HEK293 (cell line): ENCODE measurements at regions not wholly inside any gene's neighbourhood (a gene's known extent, or its start where the extent isn't known, plus 50 kb on each side); places are given as distances from the start of the nearest gene placed in this dataset.

ENCODE experiments used
- CTCF ChIA-PET: fragments of 350-600 bp; formaldehyde crosslinking; extraction: SDS; loops from one replicate; lab custom pipeline; 2021; ENCODE audit warnings: antibody characterized with exemption; lab: Yijun Ruan, JAX
- POLR2A ChIA-PET: fragments of 300-600 bp; formaldehyde crosslinking; extraction: SDS; loops from one replicate; lab custom pipeline; 2020; ENCODE audit warnings: antibody characterized with exemption, inconsistent platforms; lab: Yijun Ruan, JAX
- H3K27ac ChIP-seq: fragments of 200-500 bp; sonication (Bioruptor generic); 2 replicates; pipeline ENCODE4 v1.5.1; 2014; ENCODE audit warnings: low read depth, low read length, control low read depth, inconsistent platforms; ENCODE audit errors: extremely low read depth
- H3K36me3 ChIP-seq, 2 experiments: fragments of 200-500 bp in 1 of 2; sonication (Bioruptor generic) in 1 of 2; 1 replicate in 1 of 2; 2 replicates in 1 of 2; pipeline ENCODE4 v1.5.1; 2014 to 2017; ENCODE audit warnings: inconsistent platforms in 2 of 2, low read length in 2 of 2; ENCODE audit not compliant: control insufficient read depth in 2 of 2, insufficient read depth in 1 of 2
- H3K4me1 ChIP-seq: fragments of 200-500 bp; sonication (Bioruptor generic); 2 replicates; pipeline ENCODE4 v1.5.1; 2014; ENCODE audit warnings: mild to moderate bottlenecking, low read length, inconsistent platforms; ENCODE audit not compliant: control insufficient read depth, insufficient read depth
- H3K4me3 ChIP-seq: 2 replicates; pipeline ENCODE4 v1.5.1; 2011; ENCODE audit warnings: low read depth, mild to moderate bottlenecking, control low read depth, low read length, moderate library complexity
- H3K9me3 ChIP-seq: fragments of 200-500 bp; sonication (Bioruptor generic); 2 replicates; pipeline ENCODE4 v1.5.1; 2014; ENCODE audit warnings: low read depth, low read length, inconsistent platforms; ENCODE audit not compliant: control insufficient read depth, insufficient read depth
- ATF2 ChIP-seq: fragments of 450-650 bp; formaldehyde crosslinking; IDR thresholded peaks from 2 replicates; pipeline ENCODE4 v1.5.1; 2016; ENCODE audit warnings: missing biosample characterization, missing genetic modification characterization, low read depth
- HIC1 ChIP-seq: fragments of 450-650 bp; formaldehyde crosslinking; IDR thresholded peaks from 2 replicates; pipeline ENCODE4 v1.5.1; 2016; ENCODE audit warnings: missing biosample characterization, missing genetic modification characterization
- INSM2 ChIP-seq: fragments of 450-650 bp; formaldehyde crosslinking; IDR thresholded peaks from 2 replicates; pipeline ENCODE4 v1.5.1; 2016; ENCODE audit warnings: missing biosample characterization, missing genetic modification characterization
- KLF9 ChIP-seq: fragments of 450-650 bp; formaldehyde crosslinking; IDR thresholded peaks from 2 replicates; pipeline ENCODE4 v1.5.1; 2016; ENCODE audit warnings: missing biosample characterization, missing genetic modification characterization, low read depth
- PRDM2 ChIP-seq: fragments of 450-650 bp; formaldehyde crosslinking; IDR thresholded peaks from 2 replicates; pipeline ENCODE4 v1.5.1; 2016; ENCODE audit warnings: missing biosample characterization, missing genetic modification characterization, borderline replicate concordance
- SETDB1 ChIP-seq: IDR thresholded peaks from one replicate; pipeline ENCODE4 v1.6.1; 2017; ENCODE audit warnings: mild to moderate bottlenecking, low read length, moderate library complexity, mixed read lengths; ENCODE audit not compliant: insufficient read length
- TRIM28 ChIP-seq: IDR thresholded peaks from 2 replicates; pipeline ENCODE4 v1.6.1; 2011; ENCODE audit warnings: low read length, control low read depth, borderline replicate concordance
- ZFP69B ChIP-seq: fragments of 450-650 bp; formaldehyde crosslinking; IDR thresholded peaks from 2 replicates; pipeline ENCODE4 v1.5.1; 2016; ENCODE audit warnings: missing biosample characterization, missing genetic modification characterization
- ZNF112 ChIP-seq: fragments of 450-650 bp; formaldehyde crosslinking; IDR thresholded peaks from 2 replicates; pipeline ENCODE4 v1.5.0; 2017; ENCODE audit warnings: missing biosample characterization, missing genetic modification characterization
- ZNF24 ChIP-seq: fragments of 450-650 bp; formaldehyde crosslinking; IDR thresholded peaks from 2 replicates; pipeline ENCODE4 v1.5.1; 2016; ENCODE audit warnings: missing biosample characterization, missing genetic modification characterization
- ZNF280C ChIP-seq: fragments of 450-650 bp; formaldehyde crosslinking; IDR thresholded peaks from 2 replicates; pipeline ENCODE4 v1.5.1; 2016; ENCODE audit warnings: missing biosample characterization, missing genetic modification characterization
- ZNF311 ChIP-seq: fragments of 450-650 bp; formaldehyde crosslinking; IDR thresholded peaks from 2 replicates; pipeline ENCODE4 v1.5.1; 2017; ENCODE audit warnings: missing biosample characterization, missing genetic modification characterization, borderline replicate concordance
- ZNF37A ChIP-seq: fragments of 450-650 bp; IDR thresholded peaks from 2 replicates; pipeline ENCODE4 v1.5.1; 2018; ENCODE audit warnings: missing biosample characterization, missing genetic modification characterization
- ZNF404 ChIP-seq: fragments of 450-650 bp; formaldehyde crosslinking; IDR thresholded peaks from 2 replicates; pipeline ENCODE4 v1.5.1; 2017; ENCODE audit warnings: missing biosample characterization, missing genetic modification characterization
- ZNF423 ChIP-seq: fragments of 450-650 bp; formaldehyde crosslinking; IDR thresholded peaks from 2 replicates; pipeline ENCODE4 v1.5.1; 2016; ENCODE audit warnings: missing biosample characterization, missing genetic modification characterization
- ZNF561 ChIP-seq: fragments of 450-650 bp; IDR thresholded peaks from 2 replicates; pipeline ENCODE4 v1.5.1; 2018; ENCODE audit warnings: missing biosample characterization, missing genetic modification characterization, borderline replicate concordance
- ZNF626 ChIP-seq: fragments of 450-650 bp; sonication (Bioruptor Pico); formaldehyde crosslinking; IDR thresholded peaks from 2 replicates; pipeline ENCODE4 v1.5.1; 2018; ENCODE audit warnings: missing biosample characterization, missing genetic modification characterization, inconsistent platforms
- ZSCAN23 ChIP-seq: fragments of 450-650 bp; formaldehyde crosslinking; IDR thresholded peaks from 2 replicates; pipeline ENCODE4 v1.5.1; 2016; ENCODE audit warnings: missing biosample characterization, missing genetic modification characterization
- TF ChIP-seq, protein P1 (sequence below): fragments of 450-650 bp; formaldehyde crosslinking; IDR thresholded peaks from 2 replicates; pipeline ENCODE4 v1.5.1; 2016; ENCODE audit warnings: missing biosample characterization, missing genetic modification characterization

DNA sequence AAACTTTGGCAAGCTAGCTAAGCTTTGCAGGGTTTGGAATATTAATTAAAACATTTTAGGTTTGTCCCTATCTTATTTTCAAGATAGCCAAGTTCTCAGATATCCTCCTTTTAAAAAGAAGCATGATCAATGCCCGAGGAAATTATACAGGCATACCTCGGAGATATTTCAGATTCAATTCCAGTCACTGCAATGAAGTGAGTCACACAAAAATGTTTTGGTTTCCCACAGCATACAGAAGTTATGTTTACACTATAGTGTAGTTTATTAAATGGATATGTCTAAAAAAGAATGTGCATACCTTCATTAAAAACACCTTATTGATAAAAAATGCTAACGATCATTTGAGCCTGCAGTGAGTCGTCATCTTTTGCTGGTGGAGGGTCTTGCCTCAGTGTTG, 382.9 kb upstream of the NPVF start:
- TF ChIP-seq ZNF311 (tag by site-specific recombination) (no peak), ATF2 (tag by site-specific recombination) (no peak), ZSCAN23 (tag by site-specific recombination) (no peak), ZFP69B (tag by site-specific recombination) (no peak), ZNF280C (tag by site-specific recombination) (no peak), ZNF626 (tag by site-specific recombination) (no peak), TRIM28 (no peak), SETDB1 (no peak), ZNF561 (tag by site-specific recombination) (no peak), KLF9 (no peak), ZNF24 (tag by site-specific recombination) (no peak)
- TF ChIP-seq, protein P1, sequence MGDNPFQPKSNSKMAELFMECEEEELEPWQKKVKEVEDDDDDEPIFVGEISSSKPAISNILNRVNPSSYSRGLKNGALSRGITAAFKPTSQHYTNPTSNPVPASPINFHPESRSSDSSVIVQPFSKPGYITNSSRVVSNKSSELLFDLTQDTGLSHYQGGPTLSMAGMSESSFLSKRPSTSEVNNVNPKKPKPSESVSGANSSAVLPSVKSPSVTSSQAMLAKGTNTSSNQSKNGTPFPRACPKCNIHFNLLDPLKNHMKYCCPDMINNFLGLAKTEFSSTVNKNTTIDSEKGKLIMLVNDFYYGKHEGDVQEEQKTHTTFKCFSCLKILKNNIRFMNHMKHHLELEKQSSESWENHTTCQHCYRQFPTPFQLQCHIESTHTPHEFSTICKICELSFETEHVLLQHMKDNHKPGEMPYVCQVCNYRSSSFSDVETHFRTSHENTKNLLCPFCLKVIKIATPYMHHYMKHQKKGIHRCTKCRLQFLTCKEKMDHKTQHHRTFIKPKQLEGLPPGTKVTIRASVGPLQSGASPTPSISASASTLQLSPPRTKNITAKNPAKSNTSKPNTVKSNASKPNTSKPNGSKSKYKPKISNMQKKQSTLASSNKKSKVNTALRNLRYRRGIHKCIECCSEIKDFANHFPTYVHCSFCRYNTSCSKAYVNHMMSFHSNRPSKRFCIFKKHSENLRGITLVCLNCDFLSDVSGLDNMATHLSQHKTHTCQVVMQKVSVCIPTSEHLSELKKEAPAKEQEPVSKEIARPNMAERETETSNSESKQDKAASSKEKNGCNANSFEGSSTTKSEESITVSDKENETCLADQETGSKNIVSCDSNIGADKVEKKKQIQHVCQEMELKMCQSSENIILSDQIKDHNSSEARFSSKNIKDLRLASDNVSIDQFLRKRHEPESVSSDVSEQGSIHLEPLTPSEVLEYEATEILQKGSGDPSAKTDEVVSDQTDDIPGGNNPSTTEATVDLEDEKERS (tag by site-specific recombination) = no peak
- no peak overlapping the region for H3K27ac ChIP-seq
- POLR2A ChIA-PET = no interaction called here
- no peaks in the 10 kb centered on the region for H3K4me1 ChIP-seq
- no peaks in the 10 kb centered on the region for H3K9me3 ChIP-seq
- CTCF ChIA-PET = interaction anchor here (0.5 kb wide), 1 partner anchor 296 kb away, joined by 3 read pairs; no protein-coding TSS in a partner anchor
- H3K36me3 ChIP-seq = no peaks in the 10 kb centered on the region
- H3K4me3 ChIP-seq = no peak overlapping the region

GRCh38 chr7:25613912-25614311, 385.6 kb upstream of the NPVF start:
- CTCF ChIA-PET = no interaction called here
- no peak overlapping the region for H3K4me3 ChIP-seq
- no peaks in the 10 kb centered on the region for H3K36me3 ChIP-seq
- POLR2A ChIA-PET = interaction anchor here (0.6 kb wide), 1 partner anchor 1448 kb away, joined by 3 read pairs; no protein-coding TSS in a partner anchor
- no peaks in the 10 kb centered on the region for H3K4me1 ChIP-seq
- no peaks in the 10 kb centered on the region for H3K9me3 ChIP-seq
- no peak overlapping the region for H3K27ac ChIP-seq
- TF ChIP-seq ZNF112 (no peak), ZNF423 (tag by site-specific recombination) (no peak), INSM2 (tag by site-specific recombination) (no peak), ZNF404 (tag by site-specific recombination) (no peak), KLF9 (no peak), PRDM2 (tag by site-specific recombination) (no peak), ZNF37A (tag by site-specific recombination) (no peak), HIC1 (tag by site-specific recombination) (no peak)
